ENCODE measurements at regions not wholly inside any gene's neighbourhood (a gene's known extent, or its start where the extent isn't known, plus 50 kb on each side); places are given as distances from the start of the nearest gene placed in this dataset.

DNA sequence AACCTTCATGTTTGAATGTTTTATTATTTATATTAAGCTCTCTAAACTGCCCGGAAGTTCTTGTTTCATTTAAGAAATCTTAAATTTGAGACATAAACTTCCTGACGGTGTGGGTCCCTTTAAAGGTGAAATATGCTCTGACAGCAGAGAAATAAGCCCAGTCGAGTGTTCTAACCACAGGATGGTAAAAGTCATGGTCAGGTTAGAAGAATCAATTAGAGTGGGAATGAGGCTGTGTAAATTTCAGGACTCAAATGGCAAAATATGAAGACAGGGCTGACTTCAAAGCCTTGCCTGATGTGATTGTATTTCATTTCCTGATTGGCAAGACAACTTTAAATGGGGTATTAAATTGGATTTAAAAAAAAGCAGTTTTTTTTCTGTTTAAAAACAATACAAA is 432.9 kb upstream of the BRINP1 start:
- intact Hi-C loops (cut with micrococcal nuclease; ENCODE audit: unreplicated experiment): no loop called here
- Histone ChIP-seq H3K36me3 (ENCODE audit: control insufficient read depth, insufficient read depth, low read length) (no peaks in the 10 kb centered on the region), H3K27ac (ENCODE audit: low read length) (no peak overlapping the region), H3K9me3 (ENCODE audit: control insufficient read depth, insufficient read depth, low read depth, low read length) (no peaks in the 10 kb centered on the region), H3K27me3 (ENCODE audit: control insufficient read depth, insufficient read depth, low read length) (no peaks in the 10 kb centered on the region; the same call in 1 of the 2 replicates), H3K4me3 (ENCODE audit: low read depth in 2 of 2, low read length in 2 of 2) (no peak overlapping the region), H3K4me1 (ENCODE audit: control insufficient read depth, insufficient read depth, low read length) (no peaks in the 10 kb centered on the region)
- ChIA-PET POLR2A (no interaction called here), CTCF (no interaction called here)
- no TSS peak for BruUV-seq (replicated peaks)
- in situ Hi-C loops (cut with HindIII; ENCODE audit: low pct_unique_long_range_greater_than_20kb, low sequenced_read_pairs): no loop called here
- ATAC-seq (no peak), DNase-seq (ENCODE audit: low read depth, low spot score) (no peak)
- TF ChIP-seq TCF7L2 (IDR thresholded peaks at IDR 0.05; ENCODE audit: low read depth, low read length): no peak
- TF ChIP-seq REST (IDR thresholded peaks at IDR 0.05; ENCODE audit: insufficient read depth in 1 of 2, low read depth in 2 of 2, low read length in 1 of 2): no peak
- no peak for TF ChIP-seq CTCF (IDR thresholded peaks at IDR 0.05)
- no peak for TF ChIP-seq POLR2AphosphoS5 (IDR thresholded peaks at IDR 0.05; ENCODE audit: low read depth, low read length)
- no peak for TF ChIP-seq SIN3A (IDR thresholded peaks at IDR 0.05; ENCODE audit: borderline replicate concordance, insufficient read depth, low read depth, low read length)

- no TSS peak for BruUV-seq (replicated peaks)
- Histone ChIP-seq H3K27me3 (ENCODE audit: control insufficient read depth, insufficient read depth, low read length) (no peaks in the 10 kb centered on the region; the same call in 1 of the 2 replicates), H3K9me3 (ENCODE audit: control insufficient read depth, insufficient read depth, low read depth, low read length) (no peaks in the 10 kb centered on the region), H3K27ac (ENCODE audit: low read length) (no peak overlapping the region), H3K4me3 (ENCODE audit: low read depth in 2 of 2, low read length in 2 of 2) (no peak overlapping the region), H3K4me1 (ENCODE audit: control insufficient read depth, insufficient read depth, low read length) (no peaks in the 10 kb centered on the region), H3K36me3 (ENCODE audit: control insufficient read depth, insufficient read depth, low read length) (no peaks in the 10 kb centered on the region)
- intact Hi-C loops (cut with micrococcal nuclease; ENCODE audit: unreplicated experiment): no loop called here
- ChIA-PET CTCF (no interaction called here), POLR2A (no interaction called here)
- no peak for ATAC-seq
- in situ Hi-C loops (cut with HindIII; ENCODE audit: low pct_unique_long_range_greater_than_20kb, low sequenced_read_pairs): no loop called here
- TF ChIP-seq CTCF (IDR thresholded peaks at IDR 0.05): no peak
- no peak for DNase-seq (ENCODE audit: low read depth, low spot score)
These were observed 432.1 kb upstream of the BRINP1 start for GRCh38 chr9:119801311-119801710.

GRCh38 chr9:119795395-119795794 is 426.2 kb upstream of the BRINP1 start:
- in situ Hi-C loops (cut with HindIII; ENCODE audit: low pct_unique_long_range_greater_than_20kb, low sequenced_read_pairs): no loop called here
- intact Hi-C loops (cut with micrococcal nuclease; ENCODE audit: unreplicated experiment): no loop called here
- Histone ChIP-seq H3K4me3 (ENCODE audit: low read depth in 2 of 2, low read length in 2 of 2) (no peak overlapping the region), H3K9me3 (ENCODE audit: control insufficient read depth, insufficient read depth, low read depth, low read length) (no peaks in the 10 kb centered on the region), H3K27ac (ENCODE audit: low read length) (no peak overlapping the region), H3K4me1 (ENCODE audit: control insufficient read depth, insufficient read depth, low read length) (no peaks in the 10 kb centered on the region), H3K36me3 (ENCODE audit: control insufficient read depth, insufficient read depth, low read length) (no peaks in the 10 kb centered on the region), H3K27me3 (ENCODE audit: control insufficient read depth, insufficient read depth, low read length) (no peaks in the 10 kb centered on the region)
- POLR2A ChIA-PET: no interaction called here
- no TSS peak for BruUV-seq (replicated peaks)
- DNase-seq (ENCODE audit: low read depth, low spot score): no peak
- TF ChIP-seq POLR2AphosphoS5 (IDR thresholded peaks at IDR 0.05; ENCODE audit: low read depth, low read length): no peak
- TF ChIP-seq SIN3A (IDR thresholded peaks at IDR 0.05; ENCODE audit: borderline replicate concordance, insufficient read depth, low read depth, low read length): no peak
- TF ChIP-seq TCF7L2 (IDR thresholded peaks at IDR 0.05; ENCODE audit: low read depth, low read length): no peak
- no peak for TF ChIP-seq REST (IDR thresholded peaks at IDR 0.05; ENCODE audit: insufficient read depth in 1 of 2, low read depth in 2 of 2, low read length in 1 of 2)
- TF ChIP-seq CTCF (IDR thresholded peaks at IDR 0.05): no peak
- CTCF ChIA-PET: no interaction called here
- no peak for ATAC-seq
